H1 (cell line): ENCODE measurements at regions not wholly inside any gene's neighbourhood (a gene's known extent, or its start where the extent isn't known, plus 50 kb on each side); places are given as distances from the start of the nearest gene placed in this dataset.

Experiments
- CTBP2 ChIP-seq: IDR thresholded peaks from 2 replicates; pipeline ENCODE4 v1.7.0; 2011; ENCODE audit warnings: borderline replicate concordance, mild to moderate bottlenecking, moderate library complexity, mixed read lengths, low read length; ENCODE audit not compliant: insufficient read depth, insufficient read length
- CTCF ChIP-seq, 3 experiments: IDR thresholded peaks; 1 replicate in 2 of 3; 2 replicates in 1 of 3; pipeline versions ENCODE4 v1.5.1 to v1.6.1; 2011; ENCODE audit warnings: low read length in 3 of 3, mild to moderate bottlenecking in 3 of 3, inconsistent platforms in 2 of 3, low read depth in 1 of 3, moderate library complexity in 1 of 3; ENCODE audit not compliant: insufficient read depth in 1 of 3; ENCODE audit errors: control extremely low read depth in 1 of 3
- EZH2 ChIP-seq: fragments of 200-600 bp; sonication (generic); IDR thresholded peaks from 2 replicates; pipeline ENCODE4 v1.7.1; 2012; ENCODE audit warnings: low read depth, mild to moderate bottlenecking, moderate library complexity, low read length, inconsistent platforms; ENCODE audit not compliant: severe bottlenecking
- GABPA ChIP-seq: IDR thresholded peaks from 2 replicates; pipeline ENCODE4 v1.6.1; 2011; ENCODE audit warnings: mild to moderate bottlenecking, low read length, moderate library complexity, borderline replicate concordance; ENCODE audit not compliant: insufficient read depth
- HDAC6 ChIP-seq: IDR thresholded peaks from one replicate; pipeline ENCODE4 v1.7.1; 2012; ENCODE audit warnings: low read depth, mild to moderate bottlenecking, inconsistent platforms, low read length, moderate library complexity
- MAX ChIP-seq: IDR thresholded peaks from 2 replicates; pipeline ENCODE4 v1.6.1; 2012; ENCODE audit warnings: inconsistent platforms
- POLR2A ChIP-seq, 2 experiments: IDR thresholded peaks; 1 replicate in 1 of 2; 2 replicates in 1 of 2; pipeline ENCODE4 v1.6.1; 2011; ENCODE audit warnings: low read depth in 2 of 2, low read length in 2 of 2, mild to moderate bottlenecking in 2 of 2; ENCODE audit errors: control extremely low read depth in 1 of 2
- RFX5 ChIP-seq: IDR thresholded peaks from 2 replicates; pipeline ENCODE4 v1.6.1; 2011; ENCODE audit warnings: low read depth, low read length, improper control_type of control experiment, borderline replicate concordance
- TBP ChIP-seq: IDR thresholded peaks from 2 replicates; pipeline ENCODE4 v1.6.1; 2011; ENCODE audit warnings: low read depth, low read length, improper control_type of control experiment

- TF ChIP-seq RFX5 (no peak), TBP (no peak), HDAC6 (no peak), MAX (no peak), CTCF (IDR thresholded peaks at IDR 0.05; ENCODE audit: control extremely low read depth in 1 of 3, insufficient read depth in 1 of 3, low read depth in 1 of 3, low read length in 3 of 3) (no peak), CTBP2 (no peak), EZH2 (no peak), POLR2A (IDR thresholded peaks at IDR 0.05; ENCODE audit: control extremely low read depth in 1 of 2, low read depth in 2 of 2, low read length in 2 of 2) (no peak), GABPA (no peak)
These were observed 144.7 kb downstream of the NDUFA10 start for GRCh38 chr2:239880396-239880795.
